ENCODE measurements at regions not wholly inside any gene's neighbourhood (a gene's known extent, or its start where the extent isn't known, plus 50 kb on each side); places are given as distances from the start of the nearest gene placed in this dataset.

GRCh38 chr5:144087576-144087975 is 82.9 kb downstream of the YIPF5 start:
- no peaks in the 10 kb centered on the region for H3K27me3 ChIP-seq (ENCODE audit: control insufficient read depth, insufficient read depth, low read length)
- FAIRE-seq, result no peak
- H3K36me3 ChIP-seq (ENCODE audit: control insufficient read depth in 2 of 3, insufficient read depth in 3 of 3, low read length in 3 of 3), result no peaks in the 10 kb centered on the region
- H3K4me3 ChIP-seq (ENCODE audit: low read length in 3 of 3), result no peak overlapping the region
- no peak overlapping the region for H3K27ac ChIP-seq (ENCODE audit: low read depth in 2 of 2, low read length in 2 of 2)
- no peaks in the 10 kb centered on the region for H3K9me3 ChIP-seq (ENCODE audit: control insufficient read depth in 2 of 3, insufficient read depth in 1 of 3, low read length in 3 of 3)
- no peak for DNase-seq
- no peak overlapping the region for H3K9ac ChIP-seq (ENCODE audit: low read length in 3 of 3)
- no peak for TF ChIP-seq CTCF (IDR thresholded peaks at IDR 0.05; ENCODE audit: borderline replicate concordance, extremely low read depth, insufficient read depth)
- H3K4me1 ChIP-seq (ENCODE audit: control insufficient read depth in 2 of 3, insufficient read depth in 2 of 3, low read depth in 1 of 3, low read length in 3 of 3), result peaks cover 0 to 10% (median 0%) of the 10 kb centered on the region in 3 donors
- intact Hi-C loops (cut with DNase I), result no loop called here

- FAIRE-seq, result no peak
- Histone ChIP-seq H3K36me3 (ENCODE audit: control insufficient read depth in 2 of 3, insufficient read depth in 3 of 3, low read length in 3 of 3) (no peaks in the 10 kb centered on the region), H3K9me3 (ENCODE audit: control insufficient read depth in 2 of 3, insufficient read depth in 1 of 3, low read length in 3 of 3) (no peaks in the 10 kb centered on the region), H3K9ac (ENCODE audit: low read length in 3 of 3) (no peak overlapping the region), H3K27me3 (ENCODE audit: control insufficient read depth, insufficient read depth, low read length) (no peaks in the 10 kb centered on the region), H3K27ac (ENCODE audit: low read depth in 2 of 2, low read length in 2 of 2) (no peak overlapping the region), H3K4me1 (ENCODE audit: control insufficient read depth in 2 of 3, insufficient read depth in 2 of 3, low read depth in 1 of 3, low read length in 3 of 3) (peaks cover 0 to 10% (median 0%) of the 10 kb centered on the region in 3 donors), H3K4me3 (ENCODE audit: low read length in 3 of 3) (no peak overlapping the region)
- intact Hi-C loops (cut with DNase I), result no loop called here
- no peak for TF ChIP-seq CTCF (IDR thresholded peaks at IDR 0.05; ENCODE audit: borderline replicate concordance, extremely low read depth, insufficient read depth)
- peak in 2 of 5 donors; percentile 54 to 71 for DNase-seq
Measured at GRCh38 chr5:144088206-144089064, 82.0 kb downstream of the YIPF5 start.

- H3K4me1 ChIP-seq (ENCODE audit: control insufficient read depth in 2 of 3, insufficient read depth in 2 of 3, low read depth in 1 of 3, low read length in 3 of 3), result peaks cover 0 to 10% (median 0%) of the 10 kb centered on the region in 3 donors
- H3K27me3 ChIP-seq (ENCODE audit: control insufficient read depth, insufficient read depth, low read length), result no peaks in the 10 kb centered on the region
- no peak overlapping the region for H3K9ac ChIP-seq (ENCODE audit: low read length in 3 of 3)
- peak overlapping the region in 1 of 3 donors; percentile 12 for H3K4me3 ChIP-seq (ENCODE audit: low read length in 3 of 3)
- intact Hi-C loops (cut with DNase I), result no loop called here
- no peak for TF ChIP-seq CTCF (IDR thresholded peaks at IDR 0.05; ENCODE audit: borderline replicate concordance, extremely low read depth, insufficient read depth)
- FAIRE-seq, result no peak
- no peak overlapping the region for H3K27ac ChIP-seq (ENCODE audit: low read depth in 2 of 2, low read length in 2 of 2)
- no peaks in the 10 kb centered on the region for H3K36me3 ChIP-seq (ENCODE audit: control insufficient read depth in 2 of 3, insufficient read depth in 3 of 3, low read length in 3 of 3)
- DNase-seq, result peak in 2 of 5 donors; percentile 48 to 49
- no peaks in the 10 kb centered on the region for H3K9me3 ChIP-seq (ENCODE audit: control insufficient read depth in 2 of 3, insufficient read depth in 1 of 3, low read length in 3 of 3)
Measured at GRCh38 chr5:144089401-144090021, 80.9 kb downstream of the YIPF5 start.
